Fibroblast of the aortic adventitia (primary cell): ENCODE measurements at regions not wholly inside any gene's neighbourhood (a gene's known extent, or its start where the extent isn't known, plus 50 kb on each side); places are given as distances from the start of the nearest gene placed in this dataset.

Experiments used
- DNase-seq: peaks from one replicate; pipeline ENCODE4 v3.0.0-alpha.2; 2010; ENCODE audit warnings: low read depth
- H3K4me3 ChIP-seq: 2 replicates; pipeline ENCODE4 v1.5.1; 2011; ENCODE audit warnings: low read depth, mild to moderate bottlenecking, control low read depth, low read length, moderate library complexity
- CTCF ChIP-seq: IDR thresholded peaks from 2 replicates; pipeline ENCODE4 v1.5.1; 2011; ENCODE audit warnings: mild to moderate bottlenecking, low read length, control low read depth, inconsistent platforms; ENCODE audit not compliant: insufficient read depth

- no peak overlapping the region for H3K4me3 ChIP-seq
- no peak for DNase-seq
- TF ChIP-seq CTCF = no peak
These were observed 80.5 kb downstream of the FASTKD2 start for GRCh38 chr2:206845877-206846276.

GRCh38 chr2:206846331-206846730 is 80.9 kb downstream of the FASTKD2 start:
- no peak for DNase-seq
- no peak for TF ChIP-seq CTCF

GRCh38 chr2:206846981-206847834 is 81.8 kb downstream of the FASTKD2 start:
- no peak for DNase-seq
- no peak overlapping the region for H3K4me3 ChIP-seq
- TF ChIP-seq CTCF = no peak

More at GRCh38 chr2:206846331-206846730, 80.9 kb downstream of the FASTKD2 start:
- no peak overlapping the region for H3K4me3 ChIP-seq

DNA sequence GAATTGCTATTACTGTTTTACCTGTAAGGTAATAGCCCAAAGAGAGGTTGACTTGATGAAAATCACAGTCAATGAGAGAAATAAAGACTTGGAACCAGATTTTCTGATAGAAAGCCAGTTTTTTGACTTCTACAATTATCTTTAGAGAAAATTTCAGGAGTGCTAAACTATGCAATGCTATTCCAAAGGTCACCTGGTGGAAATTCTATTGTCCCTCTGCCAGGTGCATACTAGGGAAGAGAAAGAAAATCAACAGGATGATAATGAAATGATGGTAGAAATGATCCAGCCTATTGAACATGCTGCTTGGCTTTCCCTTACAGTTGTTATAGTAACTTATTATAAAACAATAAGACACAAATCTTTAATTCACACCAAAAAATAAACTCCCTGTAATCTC is 85.0 kb downstream of the FASTKD2 start:
- TF ChIP-seq CTCF = no peak
- no peak overlapping the region for H3K4me3 ChIP-seq
- DNase-seq = no peak

DNA sequence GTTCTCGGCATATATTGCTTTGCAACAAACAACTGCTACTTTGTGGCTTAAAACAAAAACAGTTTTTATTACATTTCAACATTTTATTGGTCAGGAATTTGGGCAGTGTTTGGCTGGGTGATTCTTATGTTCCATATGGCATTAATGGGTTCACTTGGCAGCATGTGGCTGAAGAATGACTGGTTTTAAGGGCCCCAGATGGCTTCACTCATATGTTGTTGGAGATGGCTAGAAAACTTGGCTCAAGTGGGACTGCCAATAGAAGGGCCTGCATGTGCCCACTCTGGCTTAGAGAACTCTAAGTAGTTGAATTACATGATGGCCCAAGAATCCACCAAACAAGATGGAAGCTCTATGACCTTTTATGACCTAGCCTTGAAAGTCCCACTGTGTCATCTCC is 86.1 kb downstream of the FASTKD2 start:
- no peak for TF ChIP-seq CTCF
- H3K4me3 ChIP-seq = no peak overlapping the region
- DNase-seq = no peak

DNA sequence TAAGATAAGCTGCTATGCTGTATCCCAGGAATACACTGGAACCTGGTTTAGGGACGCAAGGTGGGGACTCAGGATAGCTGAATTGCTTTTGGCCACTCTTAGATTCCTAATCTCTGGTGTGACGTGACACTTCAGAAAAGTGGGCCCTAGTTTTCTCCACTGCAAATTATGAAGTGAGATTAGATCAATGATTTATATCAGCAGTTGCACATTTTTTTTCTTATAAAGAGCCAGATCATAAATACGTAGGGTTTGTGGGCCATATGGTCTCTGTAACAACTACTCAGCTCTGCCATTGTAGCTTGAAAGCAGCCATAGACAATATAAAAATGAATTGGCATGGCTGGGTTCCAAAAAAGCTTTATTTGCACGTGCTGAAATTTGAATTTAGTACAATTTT is 85.4 kb upstream of the CPO start:
- no peak for DNase-seq
- TF ChIP-seq CTCF = no peak
- H3K4me3 ChIP-seq = no peak overlapping the region
